ENCODE measurements at regions not wholly inside any gene's neighbourhood (a gene's known extent, or its start where the extent isn't known, plus 50 kb on each side); places are given as distances from the start of the nearest gene placed in this dataset.

- Histone ChIP-seq H3K27ac (ENCODE audit: insufficient read depth, low read depth, low read length, poor library complexity, severe bottlenecking) (no peak overlapping the region), H3K27me3 (ENCODE audit: control insufficient read depth, insufficient read depth, low read length, poor library complexity, severe bottlenecking) (no peaks in the 10 kb centered on the region), H3K4me3 (ENCODE audit: insufficient read depth, low read depth, low read length) (no peak overlapping the region), H3K36me3 (ENCODE audit: control insufficient read depth, insufficient read depth, low read length) (no peaks in the 10 kb centered on the region), H3K9me3 (ENCODE audit: control insufficient read depth, low read length) (no peaks in the 10 kb centered on the region), H3K4me1 (ENCODE audit: control insufficient read depth, insufficient read depth, low read length) (no peaks in the 10 kb centered on the region)
Measured at GRCh38 chr3:167188592-167188991, 191.5 kb downstream of the ZBBX start.

DNA sequence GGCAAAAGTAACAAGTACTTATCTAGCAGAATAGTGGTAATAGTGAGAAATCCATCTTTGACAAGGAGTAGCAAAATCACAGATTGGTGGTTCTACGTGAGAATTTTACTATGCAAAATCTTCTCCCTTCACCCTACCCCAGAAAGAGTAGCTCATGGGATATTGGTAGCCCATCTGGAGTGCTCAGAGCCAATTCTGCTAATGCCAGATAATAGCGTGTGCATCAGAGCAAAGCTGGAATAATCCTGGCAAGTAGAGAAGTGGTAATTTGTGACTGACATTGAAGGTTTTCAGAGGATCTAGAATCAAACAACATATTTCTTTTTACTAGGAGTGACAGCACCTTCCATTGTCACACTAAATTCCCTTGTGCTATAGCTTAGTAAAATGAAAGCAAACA is 192.9 kb downstream of the ZBBX start:
- no peaks in the 10 kb centered on the region for H3K27me3 ChIP-seq (ENCODE audit: control insufficient read depth, insufficient read depth, low read length, poor library complexity, severe bottlenecking)
- WGBS, 2 experiments, result 80 to 90% methylated on average over 2 of the region's 2 CpGs
- no peak overlapping the region for H3K4me3 ChIP-seq (ENCODE audit: insufficient read depth, low read depth, low read length)
- no peak overlapping the region for H3K27ac ChIP-seq (ENCODE audit: insufficient read depth, low read depth, low read length, poor library complexity, severe bottlenecking)
- no peaks in the 10 kb centered on the region for H3K4me1 ChIP-seq (ENCODE audit: control insufficient read depth, insufficient read depth, low read length)
- H3K36me3 ChIP-seq (ENCODE audit: control insufficient read depth, insufficient read depth, low read length), result no peaks in the 10 kb centered on the region
- no peaks in the 10 kb centered on the region for H3K9me3 ChIP-seq (ENCODE audit: control insufficient read depth, low read length)

- WGBS, 2 experiments, result 66 to 76% methylated on average over 3 of the region's 3 CpGs
- Histone ChIP-seq H3K4me1 (ENCODE audit: control insufficient read depth, insufficient read depth, low read length) (no peaks in the 10 kb centered on the region), H3K27ac (ENCODE audit: insufficient read depth, low read depth, low read length, poor library complexity, severe bottlenecking) (no peak overlapping the region), H3K4me3 (ENCODE audit: insufficient read depth, low read depth, low read length) (no peak overlapping the region), H3K9me3 (ENCODE audit: control insufficient read depth, low read length) (no peaks in the 10 kb centered on the region), H3K36me3 (ENCODE audit: control insufficient read depth, insufficient read depth, low read length) (no peaks in the 10 kb centered on the region), H3K27me3 (ENCODE audit: control insufficient read depth, insufficient read depth, low read length, poor library complexity, severe bottlenecking) (no peaks in the 10 kb centered on the region)
Measured at GRCh38 chr3:167184511-167184910, 195.6 kb downstream of the ZBBX start.

DNA sequence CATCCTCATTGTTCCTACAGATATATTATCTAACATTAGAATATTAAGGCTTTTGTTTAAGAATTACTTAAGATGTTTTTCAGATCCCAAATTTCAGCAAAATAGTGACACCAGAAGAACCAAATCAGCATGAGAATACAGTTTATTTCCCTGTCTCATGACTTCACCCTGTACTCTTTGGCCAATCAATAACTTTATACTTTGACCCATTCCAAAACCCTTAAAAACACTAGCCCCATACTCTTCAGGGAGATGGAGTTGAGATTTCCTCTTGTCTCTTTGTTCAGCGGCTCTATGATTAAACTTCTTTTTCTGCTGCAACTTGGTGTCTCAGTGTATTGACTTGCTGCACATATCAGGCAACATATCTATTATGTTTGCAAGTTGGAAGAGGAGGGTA is 207.7 kb downstream of the ZBBX start:
- H3K27ac ChIP-seq (ENCODE audit: insufficient read depth, low read depth, low read length, poor library complexity, severe bottlenecking), result no peak overlapping the region
- WGBS, 2 experiments, result 100% methylated on average over 1 of the region's 1 CpG
- H3K4me1 ChIP-seq (ENCODE audit: control insufficient read depth, insufficient read depth, low read length), result peaks cover 4% of the 10 kb centered on the region
- H3K9me3 ChIP-seq (ENCODE audit: control insufficient read depth, low read length), result no peaks in the 10 kb centered on the region
- H3K36me3 ChIP-seq (ENCODE audit: control insufficient read depth, insufficient read depth, low read length), result no peaks in the 10 kb centered on the region
- H3K4me3 ChIP-seq (ENCODE audit: insufficient read depth, low read depth, low read length), result no peak overlapping the region
- H3K27me3 ChIP-seq (ENCODE audit: control insufficient read depth, insufficient read depth, low read length, poor library complexity, severe bottlenecking), result peaks cover 33% of the 10 kb centered on the region

DNA sequence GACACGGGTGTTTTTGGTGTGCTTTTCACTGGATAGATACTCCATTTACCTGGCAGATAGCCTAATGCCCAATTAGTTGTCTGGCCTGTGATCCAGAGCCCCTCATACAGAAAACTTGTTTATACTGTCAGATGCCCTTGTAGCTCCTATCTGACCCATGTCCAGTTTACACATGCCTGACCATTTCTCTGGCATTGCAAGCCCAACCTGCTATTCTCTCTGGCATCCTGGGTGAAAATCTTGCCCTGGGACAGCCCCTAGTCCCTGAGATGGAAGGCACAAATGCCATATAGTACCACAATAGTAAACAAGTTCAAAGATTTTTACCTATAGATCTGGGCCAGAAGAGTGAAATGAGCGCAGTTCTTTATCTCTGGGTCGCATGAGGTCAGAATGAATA is 212.6 kb downstream of the ZBBX start:
- Histone ChIP-seq H3K4me1 (ENCODE audit: control insufficient read depth, insufficient read depth, low read length) (peaks cover 9% of the 10 kb centered on the region), H3K27ac (ENCODE audit: insufficient read depth, low read depth, low read length, poor library complexity, severe bottlenecking) (no peak overlapping the region), H3K4me3 (ENCODE audit: insufficient read depth, low read depth, low read length) (no peak overlapping the region), H3K36me3 (ENCODE audit: control insufficient read depth, insufficient read depth, low read length) (no peaks in the 10 kb centered on the region), H3K9me3 (ENCODE audit: control insufficient read depth, low read length) (no peaks in the 10 kb centered on the region), H3K27me3 (ENCODE audit: control insufficient read depth, insufficient read depth, low read length, poor library complexity, severe bottlenecking) (peaks cover 60% of the 10 kb centered on the region)
- WGBS, 2 experiments, result 89 to 92% methylated on average over 3 of the region's 3 CpGs

DNA sequence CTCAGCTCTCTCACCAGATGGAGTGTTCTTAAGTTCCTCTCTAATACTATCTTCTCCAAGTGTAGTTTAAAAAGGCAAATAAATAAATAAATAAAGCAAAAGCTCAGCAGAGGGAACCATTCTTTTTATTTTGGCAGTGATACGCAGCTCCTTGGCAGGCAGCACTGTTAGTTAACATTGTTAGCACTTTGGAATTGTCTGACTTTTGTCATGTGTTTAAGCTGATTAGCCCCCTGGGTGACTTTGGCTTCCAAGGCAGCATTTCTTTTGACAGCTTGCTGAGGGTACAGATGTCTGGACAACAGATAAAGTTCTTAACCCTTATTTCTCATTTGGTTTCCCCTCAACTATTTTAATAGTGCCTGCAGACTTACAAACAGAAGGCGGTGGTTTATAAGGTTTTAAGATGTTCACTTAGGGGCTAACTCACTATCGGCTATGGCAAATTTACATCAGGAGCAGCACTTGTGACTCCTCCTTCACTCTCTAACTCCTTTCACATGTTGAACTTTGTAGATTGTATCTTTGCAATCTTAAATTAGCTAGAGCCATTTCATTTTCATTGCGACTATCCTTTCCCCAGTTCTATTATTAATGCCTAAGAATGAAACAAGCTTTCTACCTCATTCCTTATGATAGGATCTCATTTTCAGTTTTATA is 213.4 kb downstream of the ZBBX start:
- no peaks in the 10 kb centered on the region for H3K36me3 ChIP-seq (ENCODE audit: control insufficient read depth, insufficient read depth, low read length)
- no peaks in the 10 kb centered on the region for H3K9me3 ChIP-seq (ENCODE audit: control insufficient read depth, low read length)
- no peak overlapping the region for H3K27ac ChIP-seq (ENCODE audit: insufficient read depth, low read depth, low read length, poor library complexity, severe bottlenecking)
- H3K4me1 ChIP-seq (ENCODE audit: control insufficient read depth, insufficient read depth, low read length), result peaks cover 9% of the 10 kb centered on the region
- WGBS, 2 experiments, result 34 to 42% methylated on average over 4 of the region's 4 CpGs
- H3K27me3 ChIP-seq (ENCODE audit: control insufficient read depth, insufficient read depth, low read length, poor library complexity, severe bottlenecking), result peaks cover 60% of the 10 kb centered on the region
- no peak overlapping the region for H3K4me3 ChIP-seq (ENCODE audit: insufficient read depth, low read depth, low read length)

DNA sequence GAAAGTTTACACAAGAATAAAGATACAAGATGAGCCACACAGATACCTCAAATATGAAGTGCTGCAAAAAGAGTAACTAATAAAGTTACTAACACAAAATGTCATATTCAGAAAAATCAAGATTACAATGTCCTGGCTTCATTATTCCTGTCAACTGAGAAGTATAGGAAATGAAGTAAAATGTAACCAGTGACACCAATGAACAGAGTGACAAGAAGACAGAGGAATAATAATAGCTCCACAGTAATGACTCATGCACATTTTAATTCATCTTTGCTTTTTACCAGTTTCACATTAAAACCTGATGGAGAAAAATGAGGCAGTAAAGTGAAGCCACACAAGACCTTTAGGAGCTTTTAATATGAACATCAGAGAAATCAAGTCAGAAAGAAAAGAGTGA is 214.1 kb downstream of the ZBBX start:
- Histone ChIP-seq H3K36me3 (ENCODE audit: control insufficient read depth, insufficient read depth, low read length) (no peaks in the 10 kb centered on the region), H3K9me3 (ENCODE audit: control insufficient read depth, low read length) (no peaks in the 10 kb centered on the region), H3K4me3 (ENCODE audit: insufficient read depth, low read depth, low read length) (no peak overlapping the region), H3K27ac (ENCODE audit: insufficient read depth, low read depth, low read length, poor library complexity, severe bottlenecking) (no peak overlapping the region), H3K4me1 (ENCODE audit: control insufficient read depth, insufficient read depth, low read length) (peaks cover 9% of the 10 kb centered on the region), H3K27me3 (ENCODE audit: control insufficient read depth, insufficient read depth, low read length, poor library complexity, severe bottlenecking) (peaks cover 60% of the 10 kb centered on the region)

- Histone ChIP-seq H3K27ac (ENCODE audit: insufficient read depth, low read depth, low read length, poor library complexity, severe bottlenecking) (no peak overlapping the region), H3K36me3 (ENCODE audit: control insufficient read depth, insufficient read depth, low read length) (no peaks in the 10 kb centered on the region), H3K9me3 (ENCODE audit: control insufficient read depth, low read length) (no peaks in the 10 kb centered on the region), H3K27me3 (ENCODE audit: control insufficient read depth, insufficient read depth, low read length, poor library complexity, severe bottlenecking) (peaks cover 39% of the 10 kb centered on the region), H3K4me1 (ENCODE audit: control insufficient read depth, insufficient read depth, low read length) (peaks cover 9% of the 10 kb centered on the region), H3K4me3 (ENCODE audit: insufficient read depth, low read depth, low read length) (no peak overlapping the region)
- WGBS, 2 experiments, result 94% methylated on average over 2 of the region's 3 CpGs
Measured at GRCh38 chr3:167163580-167163979, 216.5 kb downstream of the ZBBX start.

DNA sequence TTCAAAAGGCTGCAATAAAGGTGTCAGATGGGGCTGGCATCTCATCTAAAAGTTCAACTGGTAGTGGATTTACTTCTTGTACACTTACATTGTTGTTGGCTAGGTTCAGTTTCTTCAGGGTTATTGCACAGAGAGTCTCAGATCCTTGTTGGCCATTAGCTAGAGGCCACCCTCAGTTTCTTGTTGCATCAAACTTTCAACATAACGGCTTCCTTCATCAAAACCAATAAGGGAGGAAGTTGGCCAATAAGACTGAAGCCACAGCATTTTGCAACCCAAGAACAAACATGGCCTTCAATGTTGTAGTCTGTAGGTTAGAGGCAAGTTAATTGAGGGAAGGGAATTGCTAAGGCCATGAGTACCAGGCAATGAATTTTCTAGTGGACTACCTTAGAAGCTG is 218.0 kb downstream of the ZBBX start:
- H3K9me3 ChIP-seq (ENCODE audit: control insufficient read depth, low read length), result no peaks in the 10 kb centered on the region
- H3K27ac ChIP-seq (ENCODE audit: insufficient read depth, low read depth, low read length, poor library complexity, severe bottlenecking), result no peak overlapping the region
- no peak overlapping the region for H3K4me3 ChIP-seq (ENCODE audit: insufficient read depth, low read depth, low read length)
- H3K4me1 ChIP-seq (ENCODE audit: control insufficient read depth, insufficient read depth, low read length), result peaks cover 5% of the 10 kb centered on the region
- peaks cover 25% of the 10 kb centered on the region for H3K27me3 ChIP-seq (ENCODE audit: control insufficient read depth, insufficient read depth, low read length, poor library complexity, severe bottlenecking)
- no peaks in the 10 kb centered on the region for H3K36me3 ChIP-seq (ENCODE audit: control insufficient read depth, insufficient read depth, low read length)
- 100% methylated on average over 1 of the region's 1 CpG for WGBS, 2 experiments

GRCh38 chr3:167160781-167161180 is 219.3 kb downstream of the ZBBX start:
- 94 to 100% methylated on average over 1 of the region's 1 CpG for WGBS, 2 experiments
- Histone ChIP-seq H3K4me1 (ENCODE audit: control insufficient read depth, insufficient read depth, low read length) (no peaks in the 10 kb centered on the region), H3K9me3 (ENCODE audit: control insufficient read depth, low read length) (no peaks in the 10 kb centered on the region), H3K27ac (ENCODE audit: insufficient read depth, low read depth, low read length, poor library complexity, severe bottlenecking) (no peak overlapping the region), H3K27me3 (ENCODE audit: control insufficient read depth, insufficient read depth, low read length, poor library complexity, severe bottlenecking) (peaks cover 20% of the 10 kb centered on the region), H3K36me3 (ENCODE audit: control insufficient read depth, insufficient read depth, low read length) (no peaks in the 10 kb centered on the region), H3K4me3 (ENCODE audit: insufficient read depth, low read depth, low read length) (no peak overlapping the region)

GRCh38 chr3:167151636-167152035 is 228.5 kb downstream of the ZBBX start:
- Histone ChIP-seq H3K27me3 (ENCODE audit: control insufficient read depth, insufficient read depth, low read length, poor library complexity, severe bottlenecking) (no peaks in the 10 kb centered on the region), H3K36me3 (ENCODE audit: control insufficient read depth, insufficient read depth, low read length) (no peaks in the 10 kb centered on the region), H3K9me3 (ENCODE audit: control insufficient read depth, low read length) (no peaks in the 10 kb centered on the region), H3K27ac (ENCODE audit: insufficient read depth, low read depth, low read length, poor library complexity, severe bottlenecking) (no peak overlapping the region), H3K4me1 (ENCODE audit: control insufficient read depth, insufficient read depth, low read length) (no peaks in the 10 kb centered on the region), H3K4me3 (ENCODE audit: insufficient read depth, low read depth, low read length) (no peak overlapping the region)
- no CpG with 5 or more reads among the region's 2 CpGs for WGBS, 2 experiments

All from ectodermal cell (in vitro differentiated cells).